Stimulated activated CD4-positive, alpha-beta T cell treated with anti-CD3 and anti-CD28 coated beads, Interleukin-4, amount 100 ng/mL, for 24 hours (primary cell): ENCODE measurements at regions not wholly inside any gene's neighbourhood (a gene's known extent, or its start where the extent isn't known, plus 50 kb on each side); places are given as distances from the start of the nearest gene placed in this dataset.
"Not testable (repeated sequence)": the region's sequence is repeated elsewhere in the genome, so short reads cannot be mapped to it uniquely, and the experiment has no call there.

Experiments
- DNase-seq: peaks from one replicate; pipeline ENCODE4 v3.0.0-alpha.2; 2020

DNA sequence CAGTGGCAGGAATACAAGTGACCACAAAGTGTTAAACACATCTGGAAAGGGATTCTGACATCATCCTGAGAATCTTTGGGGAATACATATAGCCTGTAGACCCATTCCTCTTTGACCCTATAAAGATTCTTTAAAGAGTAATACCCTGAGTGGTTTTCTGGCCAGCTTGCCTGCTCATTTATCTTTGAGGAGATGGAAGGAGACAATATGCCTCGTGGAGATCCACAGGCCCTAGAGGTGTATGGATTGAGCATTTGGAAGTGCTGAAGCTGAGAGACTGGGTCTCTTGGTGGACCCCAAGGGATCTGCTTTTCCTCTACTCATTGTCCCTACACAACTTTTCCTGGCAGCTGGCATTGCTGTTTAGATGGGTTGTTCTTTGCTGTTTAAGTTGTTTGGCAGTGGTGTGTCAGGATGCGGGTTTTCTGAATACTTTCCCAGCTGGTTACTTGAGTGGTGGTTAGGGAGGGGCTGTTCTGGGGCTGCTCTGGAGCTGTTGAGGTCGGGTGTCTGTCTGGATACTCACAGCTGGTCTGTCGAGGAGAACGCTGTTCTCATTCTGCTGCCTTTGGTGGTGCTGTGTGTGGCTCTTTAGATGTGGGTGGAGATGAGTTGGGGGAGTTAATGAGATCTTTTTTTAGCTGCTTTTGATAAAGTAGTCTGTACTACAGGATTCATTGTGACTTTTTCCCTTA, 50.1 kb upstream of the FAM72C start:
- not testable (repeated sequence) for DNase-seq
